Urothelium cell line (cell line): ENCODE measurements at regions not wholly inside any gene's neighbourhood (a gene's known extent, or its start where the extent isn't known, plus 50 kb on each side); places are given as distances from the start of the nearest gene placed in this dataset.
A peak's percentile ranks its signal among the peaks of the same experiment; 100 is the strongest.
"Not testable (repeated sequence)": the region's sequence is repeated elsewhere in the genome, so short reads cannot be mapped to it uniquely, and the experiment has no call there.

Experiments
- DNase-seq: peaks from one replicate; pipeline ENCODE4 v3.0.0; 2011; ENCODE audit warnings: low spot score, mixed read lengths
- FAIRE-seq: peaks from 2 replicates; lab custom pipeline; 2011; peaks lifted over from hg19 to GRCh38; lab: Jason Lieb, UNC

- FAIRE-seq (no peak), DNase-seq (no peak)
Observed at GRCh38 chr14:97129639-97130038, 332.5 kb downstream of the VRK1 start.

DNA sequence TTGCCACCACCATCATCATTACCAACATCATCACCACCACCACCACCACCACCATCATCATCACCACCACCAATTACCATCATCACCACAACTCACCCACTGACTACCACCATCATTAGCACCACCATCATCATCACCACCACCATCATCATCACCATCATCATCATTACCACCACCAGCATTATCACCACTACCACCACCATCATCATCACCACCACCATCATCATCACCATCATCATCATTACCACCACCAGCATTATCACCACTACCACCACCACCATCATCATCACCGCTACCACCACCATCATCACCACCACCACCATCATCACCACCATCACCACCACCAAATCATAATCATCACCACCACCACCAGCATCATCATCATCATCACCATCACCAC is 338.7 kb downstream of the VRK1 start:
- not testable (repeated sequence) for DNase-seq
- FAIRE-seq = peak; percentile 99

DNA sequence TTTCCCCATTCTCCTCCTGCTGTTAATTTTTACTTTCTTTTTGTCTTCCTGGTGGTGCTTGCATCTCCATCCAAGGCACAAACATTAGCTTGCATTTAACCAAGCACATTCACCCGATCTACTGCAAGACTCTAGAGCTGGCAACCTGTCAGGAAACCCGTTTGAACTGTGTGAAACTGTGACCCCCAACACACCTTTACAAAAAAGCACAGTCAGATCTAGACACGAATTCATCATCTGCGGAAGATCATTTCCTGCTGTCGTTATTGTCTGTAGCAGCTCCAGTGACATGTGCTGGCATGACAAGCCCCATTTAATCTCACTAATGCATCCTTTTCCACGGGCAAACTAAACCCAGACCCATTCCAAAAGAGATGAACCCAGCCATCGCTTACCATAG is 340.5 kb downstream of the VRK1 start:
- DNase-seq (no peak), FAIRE-seq (no peak)

GRCh38 chr14:97138801-97139200 is 341.6 kb downstream of the VRK1 start:
- no peak for FAIRE-seq
- DNase-seq = no peak

DNA sequence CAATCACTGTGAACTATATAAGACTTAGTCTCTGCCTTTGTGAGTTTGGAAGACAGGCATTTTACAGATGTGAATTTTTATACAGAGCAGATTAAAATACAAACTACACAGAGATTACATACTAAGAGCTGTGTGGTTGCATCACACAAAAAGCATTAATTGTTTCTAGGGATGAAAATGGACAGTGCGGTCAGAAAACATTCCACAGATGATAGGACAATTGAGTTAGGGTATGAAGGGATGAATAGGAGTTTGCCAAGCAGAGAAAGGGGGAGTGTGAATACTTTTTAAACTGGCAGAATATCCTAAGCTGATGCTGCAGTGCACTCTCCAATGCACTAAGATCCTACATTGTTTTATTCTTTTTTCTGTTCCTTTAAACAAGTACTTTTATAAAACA is 345.8 kb downstream of the VRK1 start:
- FAIRE-seq = no peak
- no peak for DNase-seq

- no peak for FAIRE-seq
- DNase-seq = no peak
Observed at GRCh38 chr14:97143456-97143855, 346.3 kb downstream of the VRK1 start.

DNA sequence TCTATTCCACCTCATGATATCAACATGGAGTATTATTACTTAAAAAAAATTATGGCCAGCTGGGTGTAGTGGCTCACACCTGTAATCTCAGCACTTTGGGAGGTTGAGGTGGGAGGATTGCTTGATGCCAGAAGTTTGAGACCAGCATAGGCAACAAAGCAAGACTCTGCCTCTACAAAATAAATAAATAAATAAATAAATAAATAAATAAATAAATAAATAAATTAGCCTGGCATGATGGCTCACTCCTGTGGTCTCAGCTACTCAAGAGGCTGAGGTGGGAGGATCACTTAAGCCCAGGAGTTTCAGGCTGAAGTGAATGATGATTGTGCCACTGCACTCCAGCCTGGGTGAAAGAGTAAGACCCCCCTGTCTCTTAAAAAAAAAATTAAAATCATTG is 350.8 kb downstream of the VRK1 start:
- FAIRE-seq, DNase-seq: not testable (repeated sequence)

- FAIRE-seq (no peak), DNase-seq (no peak)
Observed at GRCh38 chr14:97149775-97150174, 352.6 kb downstream of the VRK1 start.

DNA sequence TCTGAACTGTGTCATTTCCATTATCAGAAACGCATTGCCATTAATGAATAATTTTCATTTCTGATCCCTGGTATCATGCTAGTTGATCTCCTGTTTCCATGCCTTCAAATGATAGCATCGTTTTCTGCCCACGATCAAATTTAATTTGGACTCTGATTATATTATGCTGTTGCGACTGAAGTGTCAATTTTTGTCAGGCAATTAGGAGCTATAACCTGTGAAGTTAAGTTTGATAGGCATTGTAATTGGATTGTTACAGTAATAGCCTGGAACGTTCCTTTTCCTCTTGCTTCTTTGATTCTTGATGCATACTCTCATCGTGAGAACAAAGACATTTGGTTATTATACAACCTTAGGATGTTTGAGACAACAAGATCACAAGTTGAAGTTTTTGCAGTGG is 356.3 kb downstream of the VRK1 start:
- no peak for FAIRE-seq

DNA sequence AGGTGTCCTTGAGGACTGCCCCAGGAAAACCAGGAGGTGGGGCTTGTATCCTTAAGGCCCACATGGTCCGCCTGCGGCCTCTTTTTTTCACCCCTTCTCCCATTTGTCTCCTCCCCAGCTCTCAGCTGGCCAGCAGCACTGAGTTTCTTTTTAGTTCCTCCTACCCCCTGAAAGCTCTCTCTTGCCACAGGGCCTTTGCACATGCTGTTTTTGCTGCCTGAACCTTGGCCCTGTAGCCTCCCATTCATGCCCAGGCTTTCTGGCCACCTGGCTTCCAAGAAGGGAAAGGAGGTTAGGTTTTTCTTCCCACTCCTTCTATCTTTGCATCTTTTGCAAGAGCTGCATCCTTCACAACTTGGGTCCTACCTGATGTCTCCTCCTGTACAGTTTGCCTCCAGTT is 358.1 kb downstream of the VRK1 start:
- no peak for DNase-seq
- FAIRE-seq = no peak

More for the DNA sequence above, 356.3 kb downstream of the VRK1 start:
- DNase-seq = no peak

GRCh38 chr14:97155814-97156213 is 358.6 kb downstream of the VRK1 start:
- FAIRE-seq (no peak), DNase-seq (no peak)

DNA sequence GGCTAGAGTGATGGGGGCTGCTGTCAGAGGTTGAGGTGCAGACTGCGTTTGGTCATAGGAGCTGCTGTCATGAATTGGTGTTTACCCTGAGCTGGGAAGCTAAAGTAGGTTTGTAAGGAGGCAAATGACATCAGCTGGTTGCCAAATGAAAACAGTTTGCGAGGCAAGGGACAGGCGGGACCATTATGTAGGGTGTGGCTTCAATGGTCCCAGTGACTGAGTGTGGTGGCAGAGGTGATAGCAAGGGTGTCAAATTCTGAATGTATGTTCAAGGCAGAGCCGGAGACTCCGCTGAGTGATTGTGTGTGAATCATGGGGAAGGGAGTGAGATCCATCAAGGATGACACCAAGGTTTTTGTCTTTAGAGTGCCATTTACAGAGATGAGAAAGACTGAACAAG is 359.5 kb downstream of the VRK1 start:
- FAIRE-seq (no peak), DNase-seq (no peak)

DNA sequence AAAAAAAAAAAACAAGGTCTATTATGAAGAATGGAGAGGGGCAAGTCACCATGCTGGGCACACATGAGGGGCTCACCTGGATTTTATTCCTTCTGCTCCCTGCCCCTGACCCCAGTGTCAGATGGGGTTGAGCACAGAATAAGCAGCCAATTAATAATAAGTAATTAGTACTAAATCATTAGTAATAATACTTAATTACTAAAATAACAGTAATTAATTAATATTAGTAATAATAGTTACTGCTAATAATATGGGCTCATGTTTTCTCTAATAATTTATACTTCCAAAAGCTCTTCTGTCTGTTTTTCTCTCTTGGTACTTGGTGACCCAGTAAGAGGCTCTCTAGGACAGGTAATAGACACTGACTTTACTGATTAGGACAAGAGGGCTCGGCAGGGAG is 360.9 kb downstream of the VRK1 start:
- FAIRE-seq = no peak

DNA sequence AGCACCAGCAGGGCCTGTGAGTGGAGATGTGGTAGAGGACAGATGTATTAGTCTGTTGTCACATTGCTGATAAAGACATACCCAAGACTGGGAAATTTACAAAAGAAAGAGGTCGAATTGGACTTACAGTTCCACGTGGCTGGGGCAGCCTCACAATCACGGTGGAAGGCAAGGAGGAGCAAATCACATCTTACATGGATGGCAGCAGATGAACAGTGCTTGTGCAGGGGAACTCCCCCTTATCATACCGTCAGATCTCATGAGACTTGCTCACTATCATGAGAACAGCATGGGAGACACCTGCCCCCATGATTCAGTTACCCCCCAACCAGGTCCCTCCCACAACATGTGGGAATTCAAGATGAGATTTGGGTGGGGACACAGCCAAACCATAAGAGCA is 361.9 kb downstream of the VRK1 start:
- FAIRE-seq = no peak
- no peak for DNase-seq

More for the DNA sequence above, 360.9 kb downstream of the VRK1 start:
- no peak for DNase-seq

DNA sequence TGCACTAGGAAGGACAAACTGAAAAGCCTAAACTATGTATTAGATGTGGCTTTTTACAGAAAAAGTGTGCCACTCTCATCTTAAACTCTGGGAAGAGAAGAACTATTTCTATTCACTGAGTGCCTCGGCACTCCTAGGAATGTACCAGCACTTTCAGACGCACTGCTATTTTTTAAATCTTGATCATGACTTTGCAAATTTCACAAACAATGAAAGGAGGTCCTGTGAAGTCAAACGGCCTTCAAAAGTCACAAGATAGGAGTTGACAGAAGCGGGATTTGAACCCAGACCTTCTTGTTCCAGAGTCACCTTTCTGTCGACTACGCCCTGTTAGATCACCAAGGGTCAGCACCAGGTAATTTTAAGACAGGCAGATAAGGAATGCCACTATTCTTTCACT is 365.4 kb downstream of the VRK1 start:
- FAIRE-seq = no peak
- DNase-seq = no peak

DNA sequence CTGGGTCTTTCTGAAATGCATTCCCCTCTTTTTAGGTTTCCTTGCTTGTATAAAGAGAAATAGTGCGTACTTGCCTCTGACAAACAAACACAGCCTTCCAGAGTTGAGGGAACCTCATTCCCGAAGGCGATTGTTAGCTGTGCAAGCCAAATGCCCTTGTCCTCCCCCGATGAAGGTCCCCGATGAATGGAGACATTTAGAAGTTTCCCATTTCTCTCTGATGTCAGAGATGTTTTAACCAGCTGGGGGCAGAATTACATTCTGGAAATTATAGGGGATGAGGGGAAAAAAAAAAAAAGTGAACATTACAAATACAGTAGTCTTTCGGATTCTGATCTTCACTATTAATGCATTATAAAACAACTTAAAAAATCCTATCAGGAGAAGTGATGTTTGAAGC is 366.8 kb downstream of the VRK1 start:
- DNase-seq = peak; percentile 11
- FAIRE-seq = no peak

- DNase-seq (peak; percentile 29), FAIRE-seq (no peak)
Observed at GRCh38 chr14:97166497-97166896, 369.3 kb downstream of the VRK1 start.

DNA sequence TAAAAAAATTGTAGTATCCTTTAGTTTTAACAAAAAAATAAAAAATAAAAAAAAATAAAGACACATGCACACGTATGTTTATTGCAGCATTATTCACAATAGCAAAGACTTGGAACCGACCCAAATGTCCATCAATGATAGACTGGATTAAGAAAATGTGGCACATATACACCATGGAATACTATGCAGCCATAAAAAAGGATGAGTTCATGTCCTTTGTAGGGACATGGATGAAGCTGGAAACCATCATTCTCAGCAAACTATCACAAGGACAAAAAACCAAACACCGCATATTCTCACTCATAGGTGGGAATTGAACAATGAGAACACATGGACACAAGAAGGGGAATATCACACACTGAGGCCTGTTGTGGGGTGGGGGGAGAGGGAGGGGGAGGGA is 370.4 kb downstream of the VRK1 start:
- not testable (repeated sequence) for DNase-seq, FAIRE-seq

DNA sequence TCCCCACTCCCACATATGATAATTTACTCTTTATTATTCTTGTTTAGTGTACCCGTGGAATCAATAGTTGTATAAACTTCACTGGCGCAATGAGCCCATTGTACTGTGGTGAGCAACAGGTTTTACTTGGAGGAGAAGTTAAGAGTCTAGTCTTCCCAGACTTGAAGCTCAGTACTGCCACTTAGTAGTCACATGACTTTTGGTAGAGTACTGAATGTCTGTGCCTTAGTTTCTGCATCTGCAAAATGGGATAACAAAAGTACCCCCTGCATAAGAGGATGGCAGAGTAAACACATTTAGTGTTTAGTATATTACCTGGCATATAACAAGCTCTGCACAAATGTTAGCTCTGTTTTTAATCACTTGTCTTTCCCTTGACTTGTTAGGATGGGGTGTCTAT is 375.5 kb downstream of the VRK1 start:
- FAIRE-seq = no peak
- DNase-seq = no peak

DNA sequence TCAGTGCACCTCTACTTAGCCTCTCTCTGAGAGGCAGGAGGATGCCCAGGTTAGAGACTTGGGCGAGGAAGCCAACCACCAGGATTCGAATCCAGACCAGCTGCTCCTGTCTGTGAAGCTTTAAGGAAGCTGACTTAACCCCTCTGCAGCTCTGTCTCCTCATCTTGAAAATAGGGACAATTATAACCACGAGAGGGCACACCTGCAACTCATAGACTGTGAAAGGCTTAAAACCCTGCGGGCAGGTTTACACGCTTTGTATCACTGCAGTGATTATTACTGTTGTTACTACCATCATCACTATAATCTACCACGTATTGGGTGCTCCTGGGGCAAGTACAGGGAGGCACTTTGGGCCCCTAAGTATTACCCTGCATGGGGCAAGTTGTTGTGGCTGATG is 379.8 kb downstream of the VRK1 start:
- FAIRE-seq = no peak
- DNase-seq = peak; percentile 16

GRCh38 chr14:97177635-97178034 is 380.5 kb downstream of the VRK1 start:
- no peak for DNase-seq
- FAIRE-seq = no peak

- DNase-seq = no peak
- FAIRE-seq = no peak
Observed at GRCh38 chr14:97178781-97179180, 381.6 kb downstream of the VRK1 start.

DNA sequence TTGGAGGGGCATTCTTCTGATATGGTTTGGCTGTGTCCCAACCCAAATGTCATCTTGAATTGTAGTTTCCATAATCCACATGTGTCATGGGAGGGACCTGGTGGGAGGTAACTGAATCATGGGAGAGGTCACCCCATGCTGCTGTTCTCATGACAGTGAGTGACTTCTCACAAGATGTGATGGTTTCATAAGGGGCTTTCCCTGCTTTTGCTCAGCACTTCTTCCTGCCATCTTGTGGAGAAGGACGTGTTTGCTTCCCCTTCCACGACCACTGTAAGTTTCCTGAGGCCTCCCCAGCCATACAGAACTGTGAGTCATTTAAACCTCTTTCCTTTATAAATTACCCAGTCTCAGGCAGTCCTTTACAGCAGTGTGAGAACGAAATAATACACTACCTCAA is 382.4 kb downstream of the VRK1 start:
- DNase-seq = no peak
- no peak for FAIRE-seq
